ENCODE measurements at regions not wholly inside any gene's neighbourhood (a gene's known extent, or its start where the extent isn't known, plus 50 kb on each side); places are given as distances from the start of the nearest gene placed in this dataset.

DNA sequence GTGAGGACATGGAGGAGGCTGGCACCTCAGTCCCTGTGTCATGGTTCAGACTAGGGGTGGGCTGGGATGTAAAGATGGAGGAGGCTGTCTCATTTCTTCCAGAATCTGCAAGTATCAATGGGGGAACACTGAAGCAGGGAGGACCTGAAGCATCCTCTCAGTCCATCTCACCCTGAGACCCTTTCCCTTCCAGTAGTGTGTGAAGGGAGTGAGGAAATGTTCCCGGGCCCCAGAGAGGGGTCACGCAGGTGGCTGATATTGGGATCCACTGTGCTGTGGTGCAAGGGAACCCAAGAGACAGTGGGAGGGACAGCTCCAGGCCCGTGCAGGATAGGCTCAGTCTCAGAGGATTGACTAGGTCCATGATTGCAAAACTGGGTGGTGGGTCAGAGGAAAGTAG, 72.2 kb upstream of the ADPGK start:
- DNase-seq = no peak
- Histone ChIP-seq H3K36me3 (no peaks in the 10 kb centered on the region), H3K27me3 (no peaks in the 10 kb centered on the region), H3K4me3 (no peak overlapping the region), H3K9me3 (no peaks in the 10 kb centered on the region), H3K4me1 (peaks cover 0 to 18% of the 10 kb centered on the region in 2 donors), H3K27ac (no peak overlapping the region)
- no peak for TF ChIP-seq POLR2A (IDR thresholded peaks at IDR 0.05)
- TF ChIP-seq, protein P1, sequence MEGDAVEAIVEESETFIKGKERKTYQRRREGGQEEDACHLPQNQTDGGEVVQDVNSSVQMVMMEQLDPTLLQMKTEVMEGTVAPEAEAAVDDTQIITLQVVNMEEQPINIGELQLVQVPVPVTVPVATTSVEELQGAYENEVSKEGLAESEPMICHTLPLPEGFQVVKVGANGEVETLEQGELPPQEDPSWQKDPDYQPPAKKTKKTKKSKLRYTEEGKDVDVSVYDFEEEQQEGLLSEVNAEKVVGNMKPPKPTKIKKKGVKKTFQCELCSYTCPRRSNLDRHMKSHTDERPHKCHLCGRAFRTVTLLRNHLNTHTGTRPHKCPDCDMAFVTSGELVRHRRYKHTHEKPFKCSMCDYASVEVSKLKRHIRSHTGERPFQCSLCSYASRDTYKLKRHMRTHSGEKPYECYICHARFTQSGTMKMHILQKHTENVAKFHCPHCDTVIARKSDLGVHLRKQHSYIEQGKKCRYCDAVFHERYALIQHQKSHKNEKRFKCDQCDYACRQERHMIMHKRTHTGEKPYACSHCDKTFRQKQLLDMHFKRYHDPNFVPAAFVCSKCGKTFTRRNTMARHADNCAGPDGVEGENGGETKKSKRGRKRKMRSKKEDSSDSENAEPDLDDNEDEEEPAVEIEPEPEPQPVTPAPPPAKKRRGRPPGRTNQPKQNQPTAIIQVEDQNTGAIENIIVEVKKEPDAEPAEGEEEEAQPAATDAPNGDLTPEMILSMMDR (IDR thresholded peaks at IDR 0.05 in 4 of 5, conservative IDR thresholded peaks at IDR 0.05 in 1 of 5) = no peak
- in situ Hi-C loops (cut with MboI; ENCODE audit: low sequenced_read_pairs in 4 of 4) = no loop called here
- ATAC-seq = no peak
- intact Hi-C loops (cut with DNase I; ENCODE audit: low total_unique reads) = no loop called here

DNA sequence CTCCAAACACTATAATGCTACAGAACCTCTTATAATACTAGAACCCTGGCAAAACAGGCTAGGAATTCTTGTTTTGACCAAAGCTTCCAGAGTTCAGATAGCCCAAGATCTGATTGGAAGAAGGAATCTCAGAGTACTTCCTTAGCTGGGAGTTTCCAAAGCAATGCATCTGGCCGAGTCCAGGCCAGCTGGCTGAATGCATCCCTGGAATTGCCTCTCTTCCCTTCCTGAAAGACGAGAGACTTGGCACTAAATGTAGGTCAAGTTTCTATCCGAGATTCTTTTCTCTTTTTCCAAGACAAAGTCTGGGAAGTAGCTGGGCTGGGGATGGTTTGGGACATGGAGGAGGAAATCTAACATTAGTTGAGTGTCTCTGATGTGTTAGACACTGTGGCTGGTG, 68.7 kb upstream of the ADPGK start:
- H3K27ac ChIP-seq = no peak overlapping the region
- no peak overlapping the region for H3K4me3 ChIP-seq
- no peak for ATAC-seq
- H3K36me3 ChIP-seq = no peaks in the 10 kb centered on the region
- H3K4me1 ChIP-seq = peaks cover 0 to 28% of the 10 kb centered on the region in 2 donors
- no peaks in the 10 kb centered on the region for H3K27me3 ChIP-seq
- DNase-seq = no peak
- intact Hi-C loops (cut with DNase I; ENCODE audit: low total_unique reads) (no loop called here), in situ Hi-C loops (cut with MboI; ENCODE audit: low sequenced_read_pairs in 4 of 4) (no loop called here)
- no peaks in the 10 kb centered on the region for H3K9me3 ChIP-seq
- TF ChIP-seq POLR2A (IDR thresholded peaks at IDR 0.05) = no peak
- TF ChIP-seq, protein P1 (IDR thresholded peaks at IDR 0.05 in 4 of 5, conservative IDR thresholded peaks at IDR 0.05 in 1 of 5) = no peak

DNA sequence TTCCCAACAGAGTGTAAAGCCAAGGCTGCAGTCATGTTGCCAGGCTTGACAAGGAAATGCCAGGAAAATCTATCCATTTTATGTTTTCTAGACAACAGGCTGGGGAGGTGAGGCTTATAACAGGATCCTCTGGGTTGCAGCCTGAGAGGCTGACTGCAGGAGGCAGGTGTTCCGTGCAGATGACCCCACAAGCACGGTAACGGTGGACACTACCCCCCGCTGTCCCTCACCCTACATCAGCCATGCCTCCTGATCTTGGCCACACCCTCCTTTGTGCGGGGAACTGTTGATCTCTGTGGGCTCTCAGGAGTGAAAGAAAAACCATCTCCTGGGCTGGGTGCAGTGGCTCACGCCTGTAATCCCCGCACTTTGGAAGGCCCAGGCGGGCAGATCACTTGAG, 68.0 kb upstream of the ADPGK start:
- no peak for TF ChIP-seq POLR2A (IDR thresholded peaks at IDR 0.05)
- TF ChIP-seq, protein P1 (IDR thresholded peaks at IDR 0.05 in 4 of 5, conservative IDR thresholded peaks at IDR 0.05 in 1 of 5) = no peak
- Histone ChIP-seq H3K9me3 (no peaks in the 10 kb centered on the region), H3K27me3 (no peaks in the 10 kb centered on the region), H3K27ac (peak overlapping the region in 1 of 4 donors; percentile 58), H3K4me1 (peaks cover 0 to 28% of the 10 kb centered on the region in 2 donors), H3K4me3 (no peak overlapping the region), H3K36me3 (no peaks in the 10 kb centered on the region)
- intact Hi-C loops (cut with DNase I; ENCODE audit: low total_unique reads) = no loop called here
- in situ Hi-C loops (cut with MboI; ENCODE audit: low sequenced_read_pairs in 4 of 4) = no loop called here
- ATAC-seq = no peak
- DNase-seq = no peak

DNA sequence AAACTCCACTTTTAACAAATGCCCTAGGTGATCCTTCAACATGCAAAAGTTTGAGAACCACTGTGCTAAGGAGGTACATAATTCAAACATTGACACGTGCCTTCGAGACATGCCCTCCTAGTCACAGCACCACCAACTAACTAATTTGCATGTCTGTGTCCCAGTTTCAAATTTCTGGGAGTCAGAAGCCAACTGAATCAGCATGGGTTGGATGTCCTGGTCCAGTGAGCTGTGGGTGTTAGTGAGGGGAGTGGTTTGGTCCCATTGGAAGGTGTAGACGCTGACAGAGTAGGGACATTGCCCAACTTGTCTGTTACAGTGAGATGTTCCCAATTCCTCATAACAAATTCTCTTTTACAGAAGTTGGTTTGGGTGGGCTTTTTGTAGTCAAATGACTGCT, 67.3 kb upstream of the ADPGK start:
- TF ChIP-seq, protein P1 (IDR thresholded peaks at IDR 0.05 in 4 of 5, conservative IDR thresholded peaks at IDR 0.05 in 1 of 5) = no peak
- no peak for TF ChIP-seq POLR2A (IDR thresholded peaks at IDR 0.05)
- in situ Hi-C loops (cut with MboI; ENCODE audit: low sequenced_read_pairs in 4 of 4) (no loop called here), intact Hi-C loops (cut with DNase I; ENCODE audit: low total_unique reads) (no loop called here)
- DNase-seq (peak in 1 of 2 donors; percentile 24), ATAC-seq (peak; percentile 54 to 98)
- Histone ChIP-seq H3K27ac (peak overlapping the region in 1 of 4 donors; percentile 58), H3K36me3 (no peaks in the 10 kb centered on the region), H3K9me3 (no peaks in the 10 kb centered on the region), H3K4me3 (no peak overlapping the region), H3K27me3 (no peaks in the 10 kb centered on the region), H3K4me1 (peaks cover 0 to 34% of the 10 kb centered on the region in 2 donors)

DNA sequence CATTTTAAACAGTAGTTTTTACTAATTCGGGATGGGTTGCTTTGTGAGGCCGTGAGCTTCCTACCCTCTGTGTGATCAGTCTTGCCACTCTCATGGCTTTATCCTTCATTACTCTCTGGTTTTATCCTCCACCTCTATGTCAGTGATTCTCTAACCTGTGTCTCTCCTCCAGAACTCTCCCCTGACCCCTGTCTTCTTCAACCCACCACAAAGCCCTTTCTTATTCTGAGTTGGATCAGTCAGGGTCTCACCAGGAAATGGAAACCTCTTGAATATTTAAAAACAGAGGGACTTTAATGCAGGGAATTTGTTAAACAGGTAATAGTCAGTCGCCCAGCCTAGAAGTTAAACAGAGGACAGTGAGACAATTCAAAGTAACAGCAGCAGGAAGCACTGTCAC, 64.2 kb upstream of the ADPGK start:
- Histone ChIP-seq H3K4me1 (peaks cover 0 to 35% of the 10 kb centered on the region in 2 donors), H3K36me3 (no peaks in the 10 kb centered on the region), H3K9me3 (no peaks in the 10 kb centered on the region), H3K27me3 (no peaks in the 10 kb centered on the region), H3K27ac (no peak overlapping the region), H3K4me3 (no peak overlapping the region)
- no peak for ATAC-seq
- TF ChIP-seq POLR2A (IDR thresholded peaks at IDR 0.05) = no peak
- TF ChIP-seq, protein P1 (IDR thresholded peaks at IDR 0.05 in 4 of 5, conservative IDR thresholded peaks at IDR 0.05 in 1 of 5) = no peak
- intact Hi-C loops (cut with DNase I; ENCODE audit: low total_unique reads) = no loop called here
- no peak for DNase-seq
- in situ Hi-C loops (cut with MboI; ENCODE audit: low sequenced_read_pairs in 4 of 4) = no loop called here
